ENCODE measurements at regions not wholly inside any gene's neighbourhood (a gene's known extent, or its start where the extent isn't known, plus 50 kb on each side); places are given as distances from the start of the nearest gene placed in this dataset.

DNA sequence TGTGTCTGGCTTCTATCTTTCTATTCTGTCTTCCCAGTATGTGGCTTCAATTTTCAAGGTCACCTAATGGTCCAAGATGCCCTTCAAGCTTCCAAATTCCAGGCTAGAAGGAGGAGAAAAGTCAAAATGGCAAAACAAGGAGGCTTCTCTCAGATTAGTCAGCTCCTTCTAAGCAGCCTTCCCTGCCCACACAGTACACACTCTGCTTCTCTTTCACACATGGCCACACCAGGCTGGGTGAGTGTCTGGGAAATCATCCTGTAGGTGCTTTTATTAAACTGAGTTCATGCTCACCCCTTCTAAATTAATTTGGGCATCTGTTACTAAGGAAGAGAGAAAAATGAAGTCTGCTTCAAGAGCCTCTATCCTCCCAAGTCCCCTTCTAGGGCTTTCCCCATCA, 277.2 kb upstream of the MGAT5 start:
- no peaks in the 10 kb centered on the region for H3K9me2 ChIP-seq (ENCODE audit: insufficient read depth)

DNA sequence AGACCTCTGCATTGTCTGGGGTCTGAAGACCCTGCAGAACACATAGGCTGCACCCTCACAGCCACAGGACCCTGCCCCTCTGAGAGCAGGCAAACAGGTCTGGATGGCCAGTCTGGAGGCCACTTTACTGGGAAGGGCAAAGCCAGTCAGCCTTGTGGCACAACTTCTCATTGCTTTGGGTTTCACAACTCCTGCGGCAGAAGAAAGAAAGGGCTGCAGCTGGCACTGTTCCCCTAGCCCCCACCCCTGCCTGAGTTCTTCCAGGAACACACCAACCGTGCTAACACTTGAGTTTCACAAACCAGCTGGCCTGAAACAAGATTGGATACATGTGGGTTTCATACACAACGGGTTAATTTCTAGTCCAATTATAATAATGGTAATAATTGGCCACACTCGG, 276.5 kb upstream of the MGAT5 start:
- Histone ChIP-seq H3K4me3 (replicated peaks in 1 of 2; ENCODE audit: low read depth in 1 of 2, low read length in 2 of 2) (no peak overlapping the region), H3K9me3 (ENCODE audit: control insufficient read depth in 1 of 2, insufficient read depth in 1 of 2, low read depth in 1 of 2, low read length in 2 of 2) (no peaks in the 10 kb centered on the region), H3K4me1 (ENCODE audit: control insufficient read depth in 1 of 2, insufficient read depth in 2 of 2, low read length in 2 of 2) (no peaks in the 10 kb centered on the region), H3K9me2 (ENCODE audit: insufficient read depth) (no peaks in the 10 kb centered on the region), H3K4me2 (ENCODE audit: low read length) (no peak overlapping the region), H4K20me1 (ENCODE audit: insufficient read depth) (no peaks in the 10 kb centered on the region), H3K27ac (ENCODE audit: low read depth, low read length) (no peak overlapping the region), H3K79me2 (ENCODE audit: insufficient read depth, low read length) (no peaks in the 10 kb centered on the region), H3K9ac (ENCODE audit: low read length) (no peak overlapping the region), H2AFZ (ENCODE audit: low read depth, low read length, poor library complexity, severe bottlenecking) (no peak overlapping the region), H3K36me3 (ENCODE audit: control insufficient read depth in 1 of 2, insufficient read depth in 2 of 2, low read length in 2 of 2) (no peaks in the 10 kb centered on the region), H3K27me3 (ENCODE audit: insufficient read depth, low read length) (peaks cover 3% of the 10 kb centered on the region; the same call in 1 of the 2 replicates)
- BruUV-seq (replicated peaks), result no TSS peak
- DNase-seq (ENCODE audit: low read depth, low spot score) (no peak), ATAC-seq (no peak)
- POLR2A ChIA-PET, result no interaction called here
- RAD21 ChIA-PET (ENCODE audit: low non-redundant PET in 1 of 2, low total read pairs in 2 of 2, uncharacterized antibody in 2 of 2, unreplicated experiment in 2 of 2), result no interaction called here
- intact Hi-C loops (cut with micrococcal nuclease), result no loop called here
- CTCF ChIA-PET, result no interaction called here
- TF ChIP-seq ZNF274 (IDR thresholded peaks at IDR 0.05; ENCODE audit: low read depth, low read length), result no peak
- no peak for TF ChIP-seq SP1 (IDR thresholded peaks at IDR 0.05; ENCODE audit: low read depth)
- TF ChIP-seq, protein P1, sequence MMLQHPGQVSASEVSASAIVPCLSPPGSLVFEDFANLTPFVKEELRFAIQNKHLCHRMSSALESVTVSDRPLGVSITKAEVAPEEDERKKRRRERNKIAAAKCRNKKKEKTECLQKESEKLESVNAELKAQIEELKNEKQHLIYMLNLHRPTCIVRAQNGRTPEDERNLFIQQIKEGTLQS (IDR thresholded peaks at IDR 0.05), result no peak
- TF ChIP-seq EZH2phosphoT487 (IDR thresholded peaks at IDR 0.05; ENCODE audit: borderline replicate concordance), result no peak
- no peak for TF ChIP-seq SRF (IDR thresholded peaks at IDR 0.05; ENCODE audit: low read depth)
- TF ChIP-seq, protein P2, sequence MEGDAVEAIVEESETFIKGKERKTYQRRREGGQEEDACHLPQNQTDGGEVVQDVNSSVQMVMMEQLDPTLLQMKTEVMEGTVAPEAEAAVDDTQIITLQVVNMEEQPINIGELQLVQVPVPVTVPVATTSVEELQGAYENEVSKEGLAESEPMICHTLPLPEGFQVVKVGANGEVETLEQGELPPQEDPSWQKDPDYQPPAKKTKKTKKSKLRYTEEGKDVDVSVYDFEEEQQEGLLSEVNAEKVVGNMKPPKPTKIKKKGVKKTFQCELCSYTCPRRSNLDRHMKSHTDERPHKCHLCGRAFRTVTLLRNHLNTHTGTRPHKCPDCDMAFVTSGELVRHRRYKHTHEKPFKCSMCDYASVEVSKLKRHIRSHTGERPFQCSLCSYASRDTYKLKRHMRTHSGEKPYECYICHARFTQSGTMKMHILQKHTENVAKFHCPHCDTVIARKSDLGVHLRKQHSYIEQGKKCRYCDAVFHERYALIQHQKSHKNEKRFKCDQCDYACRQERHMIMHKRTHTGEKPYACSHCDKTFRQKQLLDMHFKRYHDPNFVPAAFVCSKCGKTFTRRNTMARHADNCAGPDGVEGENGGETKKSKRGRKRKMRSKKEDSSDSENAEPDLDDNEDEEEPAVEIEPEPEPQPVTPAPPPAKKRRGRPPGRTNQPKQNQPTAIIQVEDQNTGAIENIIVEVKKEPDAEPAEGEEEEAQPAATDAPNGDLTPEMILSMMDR (IDR thresholded peaks at IDR 0.05 in 2 of 3, conservative IDR thresholded peaks at IDR 0.05 in 1 of 3; ENCODE audit: borderline replicate concordance in 1 of 3, insufficient read depth in 1 of 3, low read depth in 2 of 3, low read length in 2 of 3), result no peak
- TF ChIP-seq, protein P3, sequence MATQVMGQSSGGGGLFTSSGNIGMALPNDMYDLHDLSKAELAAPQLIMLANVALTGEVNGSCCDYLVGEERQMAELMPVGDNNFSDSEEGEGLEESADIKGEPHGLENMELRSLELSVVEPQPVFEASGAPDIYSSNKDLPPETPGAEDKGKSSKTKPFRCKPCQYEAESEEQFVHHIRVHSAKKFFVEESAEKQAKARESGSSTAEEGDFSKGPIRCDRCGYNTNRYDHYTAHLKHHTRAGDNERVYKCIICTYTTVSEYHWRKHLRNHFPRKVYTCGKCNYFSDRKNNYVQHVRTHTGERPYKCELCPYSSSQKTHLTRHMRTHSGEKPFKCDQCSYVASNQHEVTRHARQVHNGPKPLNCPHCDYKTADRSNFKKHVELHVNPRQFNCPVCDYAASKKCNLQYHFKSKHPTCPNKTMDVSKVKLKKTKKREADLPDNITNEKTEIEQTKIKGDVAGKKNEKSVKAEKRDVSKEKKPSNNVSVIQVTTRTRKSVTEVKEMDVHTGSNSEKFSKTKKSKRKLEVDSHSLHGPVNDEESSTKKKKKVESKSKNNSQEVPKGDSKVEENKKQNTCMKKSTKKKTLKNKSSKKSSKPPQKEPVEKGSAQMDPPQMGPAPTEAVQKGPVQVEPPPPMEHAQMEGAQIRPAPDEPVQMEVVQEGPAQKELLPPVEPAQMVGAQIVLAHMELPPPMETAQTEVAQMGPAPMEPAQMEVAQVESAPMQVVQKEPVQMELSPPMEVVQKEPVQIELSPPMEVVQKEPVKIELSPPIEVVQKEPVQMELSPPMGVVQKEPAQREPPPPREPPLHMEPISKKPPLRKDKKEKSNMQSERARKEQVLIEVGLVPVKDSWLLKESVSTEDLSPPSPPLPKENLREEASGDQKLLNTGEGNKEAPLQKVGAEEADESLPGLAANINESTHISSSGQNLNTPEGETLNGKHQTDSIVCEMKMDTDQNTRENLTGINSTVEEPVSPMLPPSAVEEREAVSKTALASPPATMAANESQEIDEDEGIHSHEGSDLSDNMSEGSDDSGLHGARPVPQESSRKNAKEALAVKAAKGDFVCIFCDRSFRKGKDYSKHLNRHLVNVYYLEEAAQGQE (IDR thresholded peaks at IDR 0.05; ENCODE audit: low read depth), result no peak
- TF ChIP-seq CBX3 (IDR thresholded peaks at IDR 0.05; ENCODE audit: low read depth), result no peak
- TF ChIP-seq EGR1 (IDR thresholded peaks at IDR 0.05; ENCODE audit: low read depth), result no peak
- TF ChIP-seq YY1 (IDR thresholded peaks at IDR 0.05; ENCODE audit: extremely low read depth, insufficient replicate concordance, low read depth, low read length), result no peak

More for the DNA sequence above, 277.2 kb upstream of the MGAT5 start:
- POLR2A ChIA-PET, result no interaction called here
- intact Hi-C loops (cut with micrococcal nuclease), result no loop called here
- no peak for DNase-seq (ENCODE audit: low read depth, low spot score)
- BruUV-seq (replicated peaks), result no TSS peak
- Histone ChIP-seq H3K36me3 (ENCODE audit: control insufficient read depth in 1 of 2, insufficient read depth in 2 of 2, low read length in 2 of 2) (no peaks in the 10 kb centered on the region), H3K9me3 (ENCODE audit: control insufficient read depth in 1 of 2, insufficient read depth in 1 of 2, low read depth in 1 of 2, low read length in 2 of 2) (no peaks in the 10 kb centered on the region), H3K4me2 (ENCODE audit: low read length) (no peak overlapping the region), H3K27me3 (ENCODE audit: insufficient read depth, low read length) (peaks cover 10% of the 10 kb centered on the region; the same call in 1 of the 2 replicates), H3K4me1 (ENCODE audit: control insufficient read depth in 1 of 2, insufficient read depth in 2 of 2, low read length in 2 of 2) (no peaks in the 10 kb centered on the region), H3K4me3 (replicated peaks in 1 of 2; ENCODE audit: low read depth in 1 of 2, low read length in 2 of 2) (no peak overlapping the region), H3K79me2 (ENCODE audit: insufficient read depth, low read length) (no peaks in the 10 kb centered on the region), H4K20me1 (ENCODE audit: insufficient read depth) (no peaks in the 10 kb centered on the region), H2AFZ (ENCODE audit: low read depth, low read length, poor library complexity, severe bottlenecking) (no peak overlapping the region), H3K27ac (ENCODE audit: low read depth, low read length) (no peak overlapping the region), H3K9ac (ENCODE audit: low read length) (no peak overlapping the region)
- CTCF ChIA-PET, result no interaction called here
- RAD21 ChIA-PET (ENCODE audit: low non-redundant PET in 1 of 2, low total read pairs in 2 of 2, uncharacterized antibody in 2 of 2, unreplicated experiment in 2 of 2), result no interaction called here
- no peak for TF ChIP-seq SRF (IDR thresholded peaks at IDR 0.05; ENCODE audit: low read depth)
- no peak for TF ChIP-seq ZFX (IDR thresholded peaks at IDR 0.05)
- TF ChIP-seq, protein P4, sequence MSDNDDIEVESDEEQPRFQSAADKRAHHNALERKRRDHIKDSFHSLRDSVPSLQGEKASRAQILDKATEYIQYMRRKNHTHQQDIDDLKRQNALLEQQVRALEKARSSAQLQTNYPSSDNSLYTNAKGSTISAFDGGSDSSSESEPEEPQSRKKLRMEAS (IDR thresholded peaks at IDR 0.05), result no peak
- ATAC-seq, result no peak
